DND-41 (cell line): ENCODE measurements at regions not wholly inside any gene's neighbourhood (a gene's known extent, or its start where the extent isn't known, plus 50 kb on each side); places are given as distances from the start of the nearest gene placed in this dataset.

Source experiments
- EZH2 ChIP-seq: IDR thresholded peaks from 3 replicates; pipeline ENCODE4 v1.6.1; 2012; ENCODE audit warnings: borderline replicate concordance, low read depth, mild to moderate bottlenecking, moderate library complexity, low read length, inconsistent platforms; ENCODE audit not compliant: severe bottlenecking
- TF ChIP-seq, protein P1 (sequence below): IDR thresholded peaks from 2 replicates; pipeline ENCODE4 v1.5.1; 2012; ENCODE audit warnings: borderline replicate concordance, low read length, moderate library complexity, mild to moderate bottlenecking; ENCODE audit not compliant: poor library complexity, severe bottlenecking; ENCODE audit errors: extremely low read depth

DNA sequence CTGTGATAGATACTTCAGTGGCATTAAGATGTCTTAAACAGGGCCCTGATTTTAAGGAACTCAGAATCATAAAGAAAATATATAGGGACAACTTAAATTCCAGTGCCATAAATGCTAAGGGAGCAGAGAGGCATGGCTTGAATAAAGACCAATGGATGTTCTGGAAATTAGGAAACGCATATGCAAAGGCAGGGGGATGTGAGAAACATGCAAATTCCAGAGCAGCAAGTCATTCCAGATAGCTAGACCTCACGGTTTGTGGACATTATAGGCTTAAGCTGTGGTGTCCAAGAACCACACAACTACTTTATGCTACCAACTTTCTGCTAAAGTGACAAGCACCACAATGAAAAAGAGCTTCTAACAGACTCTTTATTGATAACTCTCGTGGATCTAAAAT, 132.6 kb upstream of the ANK2 start:
- TF ChIP-seq, protein P1, sequence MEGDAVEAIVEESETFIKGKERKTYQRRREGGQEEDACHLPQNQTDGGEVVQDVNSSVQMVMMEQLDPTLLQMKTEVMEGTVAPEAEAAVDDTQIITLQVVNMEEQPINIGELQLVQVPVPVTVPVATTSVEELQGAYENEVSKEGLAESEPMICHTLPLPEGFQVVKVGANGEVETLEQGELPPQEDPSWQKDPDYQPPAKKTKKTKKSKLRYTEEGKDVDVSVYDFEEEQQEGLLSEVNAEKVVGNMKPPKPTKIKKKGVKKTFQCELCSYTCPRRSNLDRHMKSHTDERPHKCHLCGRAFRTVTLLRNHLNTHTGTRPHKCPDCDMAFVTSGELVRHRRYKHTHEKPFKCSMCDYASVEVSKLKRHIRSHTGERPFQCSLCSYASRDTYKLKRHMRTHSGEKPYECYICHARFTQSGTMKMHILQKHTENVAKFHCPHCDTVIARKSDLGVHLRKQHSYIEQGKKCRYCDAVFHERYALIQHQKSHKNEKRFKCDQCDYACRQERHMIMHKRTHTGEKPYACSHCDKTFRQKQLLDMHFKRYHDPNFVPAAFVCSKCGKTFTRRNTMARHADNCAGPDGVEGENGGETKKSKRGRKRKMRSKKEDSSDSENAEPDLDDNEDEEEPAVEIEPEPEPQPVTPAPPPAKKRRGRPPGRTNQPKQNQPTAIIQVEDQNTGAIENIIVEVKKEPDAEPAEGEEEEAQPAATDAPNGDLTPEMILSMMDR: no peak
- no peak for TF ChIP-seq EZH2
